ENCODE measurements at regions not wholly inside any gene's neighbourhood (a gene's known extent, or its start where the extent isn't known, plus 50 kb on each side); places are given as distances from the start of the nearest gene placed in this dataset.
"Not testable (repeated sequence)": the region's sequence is repeated elsewhere in the genome, so short reads cannot be mapped to it uniquely, and the experiment has no call there.

- DNase-seq; H3K9ac ChIP-seq (ENCODE audit: extremely low read depth, low read length, poor library complexity, severe bottlenecking); H3K36me3 Mint-ChIP-seq (ENCODE audit: low read depth); H3K4me1 Mint-ChIP-seq; H3K27ac Mint-ChIP-seq; H3K4me3 ChIP-seq (ENCODE audit: low read length); H3K27me3 ChIP-seq (ENCODE audit: control insufficient read depth, insufficient read depth, low read length, poor library complexity, severe bottlenecking); H3K36me3 ChIP-seq (ENCODE audit: control insufficient read depth, insufficient read depth, low read length); H3K4me1 ChIP-seq (ENCODE audit: control insufficient read depth, insufficient read depth, low read length); H3K4me3 Mint-ChIP-seq; H3K27me3 Mint-ChIP-seq (ENCODE audit: insufficient read depth); H3K27ac ChIP-seq (ENCODE audit: low read depth, low read length); H3K9me3 ChIP-seq (ENCODE audit: control insufficient read depth, low read length); H3K9me3 Mint-ChIP-seq: not testable (repeated sequence)
- no CpG with 5 or more reads among the region's 15 CpGs for WGBS, 2 experiments (ENCODE audit: insufficient coverage in 1 of 2, insufficient read length in 1 of 2)
Measured at GRCh38 chr22:16315565-16315964, 277.0 kb downstream of the CCT8L2 start.
